Urothelium cell line (cell line): ENCODE measurements at regions not wholly inside any gene's neighbourhood (a gene's known extent, or its start where the extent isn't known, plus 50 kb on each side); places are given as distances from the start of the nearest gene placed in this dataset.
A peak's percentile ranks its signal among the peaks of the same experiment; 100 is the strongest.

Experiments used
- DNase-seq: peaks from one replicate; pipeline ENCODE4 v3.0.0; 2011; ENCODE audit warnings: low spot score, mixed read lengths
- FAIRE-seq: peaks from 2 replicates; lab custom pipeline; 2011; peaks lifted over from hg19 to GRCh38; lab: Jason Lieb, UNC

DNA sequence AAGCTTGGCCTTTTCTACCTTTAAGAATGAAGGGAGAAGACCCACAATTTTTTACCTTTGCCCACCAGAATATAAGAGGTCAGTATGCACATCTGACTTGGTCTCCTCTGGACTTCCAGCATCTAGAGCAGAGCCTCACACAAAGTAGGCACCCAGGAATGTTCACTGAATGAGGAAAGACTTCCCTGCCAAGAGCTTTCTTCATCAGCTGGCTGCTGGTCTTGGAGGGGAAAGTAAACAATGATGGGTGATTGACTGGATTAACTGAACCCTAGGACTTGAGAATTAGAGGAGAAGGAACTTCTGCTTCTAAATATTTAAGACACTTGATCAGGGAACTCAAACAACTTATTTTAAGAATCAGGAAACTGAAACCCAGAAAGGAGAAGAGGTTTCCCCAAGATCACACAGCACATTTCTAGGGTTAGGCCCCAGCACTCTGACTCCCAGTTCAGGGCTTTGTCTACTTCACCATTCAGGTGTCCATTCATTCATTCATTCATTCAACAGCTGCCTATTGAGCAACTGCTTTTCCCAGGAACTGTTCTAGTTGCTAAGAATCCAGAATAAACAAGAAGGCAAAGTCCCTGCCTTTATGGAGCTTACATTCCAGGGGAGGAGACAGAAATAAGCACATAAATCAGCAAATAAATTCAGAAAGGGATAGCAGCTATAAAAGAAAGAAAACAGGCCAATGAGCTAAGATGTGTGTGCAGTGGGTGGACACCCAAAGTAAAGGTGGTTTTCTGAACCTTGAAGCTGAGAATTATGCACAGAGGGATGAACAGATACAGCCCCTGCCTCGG lies 216.9 kb upstream of the LRFN2 start:
- DNase-seq (no peak), FAIRE-seq (no peak)

GRCh38 chr6:40802481-40802880 lies 215.3 kb upstream of the LRFN2 start:
- no peak for DNase-seq
- no peak for FAIRE-seq

DNA sequence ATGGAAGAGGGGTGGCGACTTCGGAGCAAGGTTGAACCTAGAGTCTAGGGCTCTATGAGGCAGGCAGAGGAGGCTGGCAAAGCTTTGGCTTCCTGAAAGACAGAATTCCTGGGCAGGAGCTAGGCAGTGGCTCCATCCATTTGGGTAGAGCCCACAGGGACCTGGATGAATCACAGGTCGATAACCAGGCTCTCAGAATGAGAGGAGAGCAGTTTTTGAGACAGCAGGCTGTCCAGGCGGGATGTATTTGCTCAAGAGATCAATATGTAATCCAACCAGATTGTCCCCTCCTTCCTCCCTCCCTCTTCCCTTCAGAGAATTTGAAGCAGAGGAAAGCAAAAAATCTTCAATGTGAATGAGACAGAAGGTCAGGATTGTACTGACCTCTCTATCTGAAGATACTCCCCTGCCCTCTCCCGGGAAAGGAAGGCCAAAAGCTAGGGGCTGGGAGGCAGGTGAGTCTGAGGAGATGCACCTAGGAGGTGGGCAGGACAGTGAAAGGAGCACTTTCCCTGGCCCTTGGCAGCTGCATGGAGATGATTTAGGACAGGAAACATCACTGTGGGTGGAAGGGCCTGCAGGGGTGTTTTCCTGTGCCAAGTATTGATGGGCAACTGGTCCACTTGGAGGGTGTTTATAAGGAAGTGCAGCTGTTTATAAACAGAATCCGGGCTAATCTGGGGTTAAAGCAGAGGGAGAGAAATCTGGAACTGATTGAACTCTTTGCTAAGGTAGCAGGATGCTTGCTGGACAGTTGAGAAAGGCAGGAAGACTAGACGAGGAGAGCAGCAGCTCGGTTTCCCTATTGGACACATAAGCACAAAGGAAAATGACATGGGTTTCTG lies 212.4 kb upstream of the LRFN2 start:
- FAIRE-seq (no peak), DNase-seq (no peak)

- no peak for DNase-seq
- no peak for FAIRE-seq
Observed at GRCh38 chr6:40798069-40798770, 211.1 kb upstream of the LRFN2 start.

DNA sequence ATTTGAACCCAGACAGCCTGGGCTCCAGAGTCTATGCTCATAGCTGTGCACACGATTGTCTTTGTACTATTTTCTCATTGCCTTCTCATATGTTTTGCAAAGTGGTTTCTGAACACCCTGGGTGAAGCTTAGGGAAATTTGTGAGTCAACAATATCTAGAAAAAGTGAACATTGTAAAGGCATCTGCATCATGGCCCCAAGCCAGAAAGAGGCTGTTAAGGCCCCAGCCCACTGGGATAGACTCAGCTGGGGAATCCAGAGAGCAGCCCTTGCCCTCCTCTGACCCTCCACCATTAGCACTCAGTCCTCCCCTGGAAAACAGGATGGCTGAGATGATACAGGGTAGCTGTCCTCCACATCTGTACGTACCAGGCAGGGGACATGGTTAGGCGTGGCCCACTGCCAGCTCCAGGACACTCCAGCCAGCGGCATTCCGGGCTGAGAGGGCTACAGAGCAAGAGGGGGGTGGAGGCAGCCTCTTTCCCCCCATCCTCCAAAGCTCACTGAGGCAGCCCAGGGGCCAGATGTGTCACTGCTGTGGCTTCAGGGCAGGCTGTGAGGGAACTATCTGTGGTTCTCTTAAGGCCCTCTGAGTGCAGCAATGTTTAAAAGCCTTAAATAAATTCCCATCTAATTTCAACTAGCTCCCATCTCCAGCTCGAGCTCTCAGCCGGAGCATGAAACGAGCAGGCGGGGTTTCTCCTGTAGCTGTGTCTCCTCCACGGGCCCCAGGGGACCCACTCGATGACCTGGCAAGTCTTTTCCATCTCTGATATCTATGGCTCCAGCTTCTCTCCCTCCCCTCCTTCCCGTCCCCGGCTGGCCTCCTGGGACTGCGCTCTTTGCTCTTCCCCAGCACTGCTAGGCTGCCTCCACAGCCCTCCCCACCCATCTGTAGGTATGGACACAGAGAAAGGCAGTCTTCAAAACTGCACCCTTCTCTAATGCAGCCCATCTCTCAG lies 209.4 kb upstream of the LRFN2 start:
- DNase-seq (no peak), FAIRE-seq (no peak)

GRCh38 chr6:40794586-40794985 lies 207.4 kb upstream of the LRFN2 start:
- DNase-seq = no peak
- no peak for FAIRE-seq

- FAIRE-seq (no peak), DNase-seq (no peak)
Observed at GRCh38 chr6:40792183-40792582, 205.0 kb upstream of the LRFN2 start.

DNA sequence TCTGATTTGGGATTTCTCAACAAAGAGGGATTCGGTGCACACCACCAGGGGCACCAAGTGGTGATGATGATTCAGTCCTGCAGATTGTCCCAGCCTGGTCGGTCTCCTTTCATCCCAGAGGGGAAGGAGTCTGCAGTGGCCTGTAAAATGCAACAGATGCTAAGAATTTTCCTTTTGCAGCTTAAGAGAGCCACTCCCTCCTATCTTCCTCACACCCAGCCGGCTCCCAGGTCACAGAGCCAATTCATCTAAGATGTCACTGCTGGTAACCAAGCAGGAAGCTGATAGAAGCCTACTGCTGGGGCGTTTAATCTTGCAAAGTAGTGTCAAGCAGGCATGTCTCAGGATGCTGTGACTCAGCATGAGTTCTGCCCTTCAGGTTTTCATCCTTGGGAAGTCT lies 203.8 kb upstream of the LRFN2 start:
- FAIRE-seq (no peak), DNase-seq (peak; percentile 14)

- FAIRE-seq (no peak), DNase-seq (no peak)
Observed at GRCh38 chr6:40788661-40789655, 201.8 kb upstream of the LRFN2 start.

GRCh38 chr6:40782355-40782754 lies 195.2 kb upstream of the LRFN2 start:
- FAIRE-seq = no peak

DNA sequence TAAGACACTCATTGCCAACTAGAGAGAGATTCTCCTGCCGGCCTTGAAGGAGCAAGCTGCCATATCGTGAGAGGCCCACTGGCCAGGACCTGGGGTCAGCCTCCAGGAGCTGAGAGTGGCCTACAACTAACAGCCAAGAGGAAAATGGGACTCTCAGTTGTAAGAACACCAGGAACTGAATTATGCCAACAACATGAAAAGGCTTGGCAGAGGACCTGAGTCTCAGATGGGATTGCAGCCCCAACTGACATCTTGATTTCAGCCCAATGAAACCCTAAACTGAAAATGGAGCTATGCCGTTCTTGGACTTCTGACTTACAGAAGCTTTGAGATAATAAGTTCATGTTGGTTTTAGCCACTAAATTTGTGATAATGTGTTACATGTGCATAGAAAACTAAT lies 193.5 kb upstream of the LRFN2 start:
- no peak for DNase-seq
- FAIRE-seq = no peak

More at GRCh38 chr6:40782355-40782754, 195.2 kb upstream of the LRFN2 start:
- no peak for DNase-seq

DNA sequence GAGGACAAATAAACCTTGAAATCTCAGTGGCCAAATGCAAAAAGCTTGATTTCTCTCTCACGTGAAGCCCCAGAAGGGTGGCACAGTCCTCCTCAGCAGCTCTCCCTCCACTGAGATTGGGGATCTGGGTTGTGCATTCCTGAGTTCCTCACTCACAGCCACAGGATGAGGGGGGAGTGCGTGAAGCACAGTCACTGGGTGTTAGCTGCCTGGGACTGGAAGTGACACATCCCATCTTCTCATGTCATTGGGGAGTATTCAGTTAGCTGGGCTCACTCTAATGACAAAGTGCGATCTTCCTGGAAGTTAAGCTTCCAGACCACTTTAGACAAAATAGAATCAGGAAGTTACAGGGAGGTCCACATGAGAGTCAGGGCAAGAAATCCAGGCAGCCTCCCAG lies 192.2 kb upstream of the LRFN2 start:
- FAIRE-seq (peak; percentile 85), DNase-seq (peak; percentile 70)

- DNase-seq = peak; percentile 18
- FAIRE-seq = no peak
Observed at GRCh38 chr6:40778918-40779317, 191.8 kb upstream of the LRFN2 start.

DNA sequence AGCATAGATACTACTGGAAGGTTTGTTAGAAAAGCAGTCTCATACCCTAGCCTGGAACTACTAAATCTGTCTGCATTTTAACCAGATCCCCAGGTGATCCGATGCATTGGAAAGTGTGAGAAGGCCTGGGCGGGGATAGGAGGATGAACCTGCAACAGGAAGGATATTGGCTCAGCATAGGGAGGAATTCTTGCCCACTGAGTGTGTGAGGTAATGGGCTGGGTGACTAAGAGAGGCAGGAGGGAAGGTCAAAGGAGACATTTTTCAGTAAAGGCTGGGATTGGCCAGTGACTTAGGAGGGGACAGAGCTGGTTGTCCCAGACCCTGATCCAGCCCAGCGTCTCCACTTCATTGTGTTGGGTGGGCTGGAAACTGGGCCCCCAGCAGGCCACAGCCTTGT lies 191.0 kb upstream of the LRFN2 start:
- FAIRE-seq = no peak
- peak; percentile 54 for DNase-seq

- DNase-seq = no peak
- FAIRE-seq = no peak
Observed at GRCh38 chr6:40774932-40775331, 187.8 kb upstream of the LRFN2 start.

DNA sequence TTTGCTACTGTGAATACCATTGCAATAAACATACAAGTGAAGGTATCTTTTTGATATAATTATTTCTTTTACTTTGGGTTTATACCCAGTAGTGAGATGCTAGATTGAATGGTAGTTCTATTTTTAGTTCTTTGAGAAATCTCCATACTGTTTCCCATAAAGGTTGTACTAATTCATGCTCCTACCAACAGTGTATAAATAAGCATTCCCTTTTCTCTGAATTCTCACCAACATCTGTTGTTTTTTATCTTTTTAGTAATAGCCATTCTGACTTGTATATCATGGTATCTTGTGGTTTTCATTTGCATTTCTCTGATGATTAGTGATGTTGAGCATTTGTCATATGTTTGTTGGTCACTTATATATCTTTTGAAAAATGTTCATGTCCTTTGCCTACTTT lies 183.6 kb upstream of the LRFN2 start:
- no peak for FAIRE-seq
- no peak for DNase-seq

- DNase-seq (no peak), FAIRE-seq (no peak)
Observed at GRCh38 chr6:40764726-40765125, 177.6 kb upstream of the LRFN2 start.

DNA sequence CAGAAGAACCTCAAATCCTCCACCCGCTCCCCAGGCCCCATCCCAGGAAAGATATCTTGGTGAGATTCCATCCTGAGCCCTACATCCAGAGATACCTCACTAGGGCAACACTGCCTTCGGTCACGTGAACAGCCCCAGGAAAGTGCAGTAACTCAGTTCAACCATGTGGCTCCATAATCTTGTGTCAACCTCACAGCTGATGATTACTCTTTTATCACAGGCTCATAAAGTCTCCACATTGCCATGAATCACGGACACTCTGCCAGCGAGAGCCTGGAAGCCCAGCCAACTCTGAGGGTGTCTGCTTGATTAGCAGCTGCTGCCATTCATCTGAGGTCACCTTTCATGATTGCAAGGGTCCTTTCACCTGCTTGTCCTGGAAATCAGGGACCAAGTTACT lies 175.8 kb upstream of the LRFN2 start:
- FAIRE-seq (no peak), DNase-seq (no peak)

- no peak for FAIRE-seq
Observed at GRCh38 chr6:40760887-40761286, 173.7 kb upstream of the LRFN2 start.

More at GRCh38 chr6:40760887-40761286, 173.7 kb upstream of the LRFN2 start:
- no peak for DNase-seq
